ENCODE measurements at regions not wholly inside any gene's neighbourhood (a gene's known extent, or its start where the extent isn't known, plus 50 kb on each side); places are given as distances from the start of the nearest gene placed in this dataset.

DNA sequence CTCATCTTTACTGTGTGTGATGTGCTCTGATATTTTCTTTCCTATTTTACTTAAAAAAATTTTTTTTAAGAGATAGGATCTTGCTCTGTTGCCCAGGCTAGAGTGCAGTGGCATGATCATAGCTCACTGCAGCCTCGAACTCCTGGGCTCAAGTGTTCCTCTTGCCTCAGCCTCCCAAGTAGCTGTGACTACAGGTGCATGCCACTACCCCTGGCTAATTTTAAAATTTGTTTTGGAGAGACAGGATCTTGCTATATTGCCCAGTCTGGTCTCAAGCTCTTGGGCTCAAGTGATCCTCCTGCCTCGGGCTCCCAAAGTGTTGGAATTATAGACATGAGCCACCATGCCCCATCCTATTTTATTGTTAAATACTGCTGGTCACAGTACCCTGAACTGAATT is 67.4 kb downstream of the FOXD2 start:
- Histone ChIP-seq H3K9ac (replicated peaks in 1 of 4; ENCODE audit: extremely low read depth in 1 of 4, low read depth in 3 of 4, low read length in 3 of 4) (no peak overlapping the region), H2BK120ac (replicated peaks; ENCODE audit: low read depth, low read length) (no peak overlapping the region), H2BK12ac (ENCODE audit: low read depth, low read length) (no peak overlapping the region), H3K9me3 (ENCODE audit: insufficient read depth in 2 of 2, low read depth in 1 of 2, low read length in 1 of 2) (no peaks in the 10 kb centered on the region), H3K18ac (ENCODE audit: extremely low read depth, low read length) (no peak overlapping the region), H3K27me3 (replicated peaks in 1 of 4; ENCODE audit: control insufficient read depth in 3 of 4, extremely low read depth in 1 of 4, insufficient read depth in 3 of 4, low read length in 3 of 4) (peaks cover 22 to 53% (median 46%) of the 10 kb centered on the region in 4 experiments), H3K4me2 (ENCODE audit: insufficient read depth in 1 of 2, low read depth in 2 of 2, low read length in 2 of 2) (no peak overlapping the region), H4K91ac (replicated peaks; ENCODE audit: insufficient read length, low read length) (no peak overlapping the region), H2BK15ac (ENCODE audit: low read length) (no peak overlapping the region), H4K5ac (ENCODE audit: insufficient read length, low read depth, low read length) (no peak overlapping the region), H3K4ac (replicated peaks; ENCODE audit: insufficient read length, low read depth, low read length) (no peak overlapping the region), H3K79me2 (ENCODE audit: control insufficient read depth in 1 of 2, insufficient read depth in 2 of 2, low read length in 2 of 2) (no peaks in the 10 kb centered on the region), H4K20me1 (replicated peaks in 1 of 2; ENCODE audit: control insufficient read depth in 1 of 2, insufficient read depth in 2 of 2, low read length in 2 of 2) (peaks cover 0 to 3% of the 10 kb centered on the region in 2 experiments), H2AFZ (ENCODE audit: low read length) (no peak overlapping the region), H3K4me3 (ENCODE audit: extremely low read depth in 1 of 4, insufficient read depth in 2 of 4, low read depth in 3 of 4, low read length in 4 of 4) (no peak overlapping the region), H2BK5ac (ENCODE audit: low read depth, low read length) (no peak overlapping the region), H3K79me1 (ENCODE audit: low read depth, low read length) (no peaks in the 10 kb centered on the region), H3K27ac (ENCODE audit: low read depth, low read length) (no peak overlapping the region), H4K8ac (ENCODE audit: extremely low read depth, insufficient read depth, low read length) (no peak overlapping the region), H3K56ac (replicated peaks; ENCODE audit: insufficient read length, low read depth, low read length) (no peak overlapping the region), H3K36me3 (ENCODE audit: control insufficient read depth in 2 of 4, insufficient read depth in 4 of 4, low read length in 3 of 4) (no peaks in the 10 kb centered on the region), H3K23me2 (ENCODE audit: low read depth, low read length) (peaks cover 9% of the 10 kb centered on the region; the same call in 1 of the 2 replicates), H3K4me1 (replicated peaks in 1 of 4; ENCODE audit: control insufficient read depth in 3 of 4, insufficient read depth in 4 of 4, low read length in 3 of 4) (peaks cover 0 to 5% (median 2%) of the 10 kb centered on the region in 4 experiments; a peak in 3 of 7 replicates), H3K23ac (ENCODE audit: insufficient read length) (no peak overlapping the region), H2BK20ac (ENCODE audit: low read length) (no peak overlapping the region), H2AK5ac (ENCODE audit: low read depth, low read length) (no peak overlapping the region), H3K14ac (ENCODE audit: insufficient read length) (no peak overlapping the region)
- FAIRE-seq (no peak), DNase-seq (ENCODE audit: low read depth in 1 of 2, low spot score in 2 of 2) (no peak)
- POLR2A ChIA-PET (ENCODE audit: partially characterized antibody) = no interaction called here
- CTCF ChIA-PET (ENCODE audit: partially characterized antibody) = interaction anchor here (0.8 to 3.6 kb wide), 10 partner anchors 14 to 217 kb away, joined by 3 to 29 read pairs (median 4); no protein-coding TSS in a partner anchor
- WGBS, 2 experiments (ENCODE audit: extremely low coverage in 1 of 2, insufficient coverage in 1 of 2, insufficient read length in 1 of 2, insufficient replicate concordance in 2 of 2, low coverage in 1 of 2, low lambda C conversion rate in 2 of 2, missing lambda C conversion rate in 1 of 2) = 86% methylated on average over 2 of the region's 2 CpGs; no CpG with 5 or more reads in 1 of the 2 experiments
- TF ChIP-seq CHD1 (IDR thresholded peaks at IDR 0.05; ENCODE audit: low read depth, low read length) = no peak
- TF ChIP-seq RAD21 (IDR thresholded peaks at IDR 0.05 in 1 of 2, conservative IDR thresholded peaks at IDR 0.05 in 1 of 2; ENCODE audit: low read depth in 2 of 2, low read length in 2 of 2) = no peak
- TF ChIP-seq KDM1A (IDR thresholded peaks at IDR 0.05; ENCODE audit: borderline replicate concordance, low read length) = no peak
- no peak for TF ChIP-seq BACH1 (IDR thresholded peaks at IDR 0.05; ENCODE audit: low read length)
- TF ChIP-seq TBP (IDR thresholded peaks at IDR 0.05; ENCODE audit: low read depth, low read length) = no peak
- TF ChIP-seq NANOG (IDR thresholded peaks at IDR 0.05; ENCODE audit: insufficient read depth, low read depth, low read length, poor library complexity, severe bottlenecking) = no peak
- no peak for TF ChIP-seq YY1 (IDR thresholded peaks at IDR 0.05; ENCODE audit: low read depth, low read length)

Data from H1 (cell line).